A549 (cell line): ENCODE measurements at regions not wholly inside any gene's neighbourhood (a gene's known extent, or its start where the extent isn't known, plus 50 kb on each side); places are given as distances from the start of the nearest gene placed in this dataset.

Source experiments
- ATAC-seq, 2 experiments: fragments of 200-7000 bp in 1 of 2; fragments of >200 bp in 1 of 2; cut with Nextera tagmentation in 1 of 2; cut with Tn5 transposase in 1 of 2; 3 replicates each; pipeline versions ENCODE4 v1.8.0 to v1.9.1; 2018 to 2020; ENCODE audit warnings: mild to moderate bottlenecking in 1 of 2, moderate library complexity in 1 of 2
- CTCF ChIA-PET: fragments of 300-600 bp; sonication (Branson Sonifier 250); formaldehyde crosslinking; extraction: SDS; loops from one replicate; lab custom pipeline; 2021; ENCODE audit warnings: antibody characterized with exemption, inconsistent platforms; lab: Yijun Ruan, JAX
- POLR2A ChIA-PET: fragments of 350-600 bp; formaldehyde crosslinking; extraction: SDS; loops from one replicate; lab custom pipeline; 2021; ENCODE audit warnings: antibody characterized with exemption, inconsistent platforms; lab: Yijun Ruan, JAX
- DNase-seq, 2 experiments: peaks; one replicate each; pipeline versions ENCODE4 v3.0.0 to v3.0.0-alpha.2; 2011 to 2016; ENCODE audit warnings: low read depth in 1 of 2, low spot score in 1 of 2
- FAIRE-seq: peaks from 2 replicates; lab custom pipeline; 2011; peaks lifted over from hg19 to GRCh38; lab: Jason Lieb, UNC
- H3K27ac ChIP-seq, 2 experiments: fragments of >200 bp; sonication (Bioruptor Twin); formaldehyde crosslinking; 3 replicates each; pipeline ENCODE4 v1.5.1; 2016 to 2017
- H3K4me1 ChIP-seq: fragments of >200 bp; sonication (Bioruptor Twin); formaldehyde crosslinking; 3 replicates; pipeline ENCODE4 v1.6.1; 2016
- H3K4me2 ChIP-seq: fragments of >200 bp; sonication (Bioruptor Twin); formaldehyde crosslinking; 3 replicates; pipeline ENCODE4 v1.6.1; 2016
- H3K4me3 ChIP-seq: fragments of >200 bp; sonication (Bioruptor Twin); formaldehyde crosslinking; 3 replicates; pipeline ENCODE4 v1.5.1; 2016
- H3K9me3 ChIP-seq: fragments of >200 bp; sonication (Bioruptor Twin); formaldehyde crosslinking; 3 replicates; pipeline ENCODE4 v1.6.1; 2016
- BHLHE40 ChIP-seq: IDR thresholded peaks from 2 replicates; pipeline ENCODE4 v1.6.1; 2012; ENCODE audit warnings: low read depth, low read length, inconsistent platforms
- CBX8 ChIP-seq: fragments of 200-600 bp; sonication (generic); IDR thresholded peaks from 2 replicates; pipeline ENCODE4 v1.6.1; 2016
- CHD4 ChIP-seq: fragments of 200-600 bp; sonication (generic); IDR thresholded peaks from 2 replicates; pipeline ENCODE4 v1.6.1; 2016; ENCODE audit warnings: antibody characterized with exemption, mild to moderate bottlenecking, borderline replicate concordance
- ESRRA ChIP-seq: fragments of 150-350 bp; IDR thresholded peaks from 2 replicates; pipeline ENCODE4 v1.6.1; 2014; ENCODE audit warnings: mild to moderate bottlenecking, low read length, borderline replicate concordance
- GATA3 ChIP-seq: IDR thresholded peaks from 2 replicates; pipeline ENCODE4 v1.6.1; 2012; ENCODE audit warnings: borderline replicate concordance
- HOXB5 ChIP-seq: fragments of 250-450 bp; sonication (Bioruptor Pico); IDR thresholded peaks from 2 replicates; pipeline ENCODE4 v1.5.0; 2020; ENCODE audit warnings: mild to moderate bottlenecking, moderate library complexity
- JUNB ChIP-seq: fragments of >200 bp; sonication (Bioruptor Twin); formaldehyde crosslinking; IDR thresholded peaks from 2 replicates; pipeline ENCODE4 v1.6.1; 2016
- MAFK ChIP-seq: fragments of 450-650 bp; IDR thresholded peaks from 2 replicates; pipeline ENCODE4 v1.6.1; 2014; ENCODE audit not compliant: partially characterized antibody
- MAZ ChIP-seq: fragments of 150-350 bp; IDR thresholded peaks from 2 replicates; pipeline ENCODE4 v1.6.1; 2014; ENCODE audit warnings: antibody characterized with exemption, low read depth, low read length, borderline replicate concordance
- NR3C1 ChIP-seq: fragments of >200 bp; sonication (Bioruptor Twin); formaldehyde crosslinking; IDR thresholded peaks from 3 replicates; pipeline ENCODE4 v1.6.1; 2017
- PHF8 ChIP-seq: fragments of 200-600 bp; sonication (generic); IDR thresholded peaks from 2 replicates; pipeline ENCODE4 v1.6.1; 2016; ENCODE audit warnings: low read depth, mild to moderate bottlenecking, antibody characterized with exemption, moderate library complexity, borderline replicate concordance
- POLR2A ChIP-seq: IDR thresholded peaks from 2 replicates; pipeline ENCODE4 v1.6.1; 2012; ENCODE audit warnings: mild to moderate bottlenecking, low read length
- RAD21 ChIP-seq, 2 experiments: fragments of >200 bp in 1 of 2; sonication (Bioruptor Twin) in 1 of 2; formaldehyde crosslinking in 1 of 2; IDR thresholded peaks in 1 of 2; conservative IDR thresholded peaks in 1 of 2; 2 replicates in 1 of 2; 3 replicates in 1 of 2; pipeline ENCODE4 v1.6.1; 2012 to 2018; ENCODE audit warnings: inconsistent platforms in 1 of 2
- SREBF2 ChIP-seq: fragments of 450-650 bp; IDR thresholded peaks from 2 replicates; pipeline ENCODE4 v1.6.1; 2014; ENCODE audit warnings: mild to moderate bottlenecking, moderate library complexity
- ZNF302 ChIP-seq: fragments of 250-450 bp; sonication (Bioruptor Pico); IDR thresholded peaks from 2 replicates; pipeline ENCODE4 v1.9.0; 2021; ENCODE audit warnings: inconsistent platforms, mild to moderate bottlenecking, moderate library complexity
- ZSCAN20 ChIP-seq: fragments of 250-450 bp; sonication (Bioruptor Pico); IDR thresholded peaks from 2 replicates; pipeline ENCODE4 v1.8.0; 2022; ENCODE audit warnings: mild to moderate bottlenecking, moderate library complexity
- WGBS: methylation state at CpG from one replicate; pipeline ENCODE4 v1.1.6; 2017; ENCODE audit errors: missing lambda C conversion rate; 5-methylcytosine and 5-hydroxymethylcytosine counted together
- TF ChIP-seq, protein P1 (sequence below): fragments of 450-650 bp; IDR thresholded peaks from 2 replicates; pipeline ENCODE4 v1.6.1; 2014; ENCODE audit warnings: antibody characterized with exemption
- TF ChIP-seq, protein P2 (sequence below): fragments of 250-450 bp; sonication (Bioruptor Pico); IDR thresholded peaks from 2 replicates; pipeline ENCODE4 v1.5.0; 2021; ENCODE audit warnings: mild to moderate bottlenecking, moderate library complexity, borderline replicate concordance
- TF ChIP-seq, protein P3 (sequence below): fragments of >200 bp; sonication (Bioruptor Twin); formaldehyde crosslinking; IDR thresholded peaks from 3 replicates; pipeline ENCODE4 v1.5.1; 2016
- TF ChIP-seq, protein P4 (sequence below): IDR thresholded peaks from 2 replicates; pipeline ENCODE4 v1.6.1; 2012

DNA sequence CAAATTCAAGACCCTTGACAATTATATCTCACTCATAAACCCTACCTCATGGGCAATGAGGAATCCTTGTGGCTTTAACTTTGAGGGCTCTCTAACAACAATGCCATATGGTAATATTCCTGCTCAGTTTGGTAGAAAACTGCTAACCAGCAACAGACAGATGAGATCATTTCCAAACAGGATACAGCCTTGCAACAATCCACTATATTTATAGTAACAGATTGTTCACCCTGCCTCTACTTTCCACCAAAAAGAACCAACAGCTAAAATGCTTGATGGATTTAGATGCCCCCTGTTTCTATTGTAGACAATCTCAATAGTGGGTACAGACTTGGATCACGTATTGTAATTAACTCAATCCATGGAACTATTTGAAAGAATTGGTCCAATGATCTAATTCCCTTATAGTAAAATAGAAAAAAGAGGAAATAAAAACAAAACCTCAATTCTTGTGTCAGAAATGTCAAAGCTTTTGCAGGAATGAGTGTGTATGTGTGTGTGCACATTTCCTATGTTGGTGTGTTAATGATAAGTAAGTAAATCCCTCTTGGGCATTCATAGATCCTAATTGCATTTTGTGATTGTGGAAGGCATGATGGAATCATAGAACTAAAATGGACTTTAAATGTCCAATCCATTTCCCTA lies 100.0 kb upstream of the EDEM3 start:
- TF ChIP-seq BHLHE40 (no peak), MAZ (no peak), GATA3 (no peak)
- TF ChIP-seq, protein P1, sequence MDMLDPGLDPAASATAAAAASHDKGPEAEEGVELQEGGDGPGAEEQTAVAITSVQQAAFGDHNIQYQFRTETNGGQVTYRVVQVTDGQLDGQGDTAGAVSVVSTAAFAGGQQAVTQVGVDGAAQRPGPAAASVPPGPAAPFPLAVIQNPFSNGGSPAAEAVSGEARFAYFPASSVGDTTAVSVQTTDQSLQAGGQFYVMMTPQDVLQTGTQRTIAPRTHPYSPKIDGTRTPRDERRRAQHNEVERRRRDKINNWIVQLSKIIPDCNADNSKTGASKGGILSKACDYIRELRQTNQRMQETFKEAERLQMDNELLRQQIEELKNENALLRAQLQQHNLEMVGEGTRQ = no peak
- TF ChIP-seq, protein P2, sequence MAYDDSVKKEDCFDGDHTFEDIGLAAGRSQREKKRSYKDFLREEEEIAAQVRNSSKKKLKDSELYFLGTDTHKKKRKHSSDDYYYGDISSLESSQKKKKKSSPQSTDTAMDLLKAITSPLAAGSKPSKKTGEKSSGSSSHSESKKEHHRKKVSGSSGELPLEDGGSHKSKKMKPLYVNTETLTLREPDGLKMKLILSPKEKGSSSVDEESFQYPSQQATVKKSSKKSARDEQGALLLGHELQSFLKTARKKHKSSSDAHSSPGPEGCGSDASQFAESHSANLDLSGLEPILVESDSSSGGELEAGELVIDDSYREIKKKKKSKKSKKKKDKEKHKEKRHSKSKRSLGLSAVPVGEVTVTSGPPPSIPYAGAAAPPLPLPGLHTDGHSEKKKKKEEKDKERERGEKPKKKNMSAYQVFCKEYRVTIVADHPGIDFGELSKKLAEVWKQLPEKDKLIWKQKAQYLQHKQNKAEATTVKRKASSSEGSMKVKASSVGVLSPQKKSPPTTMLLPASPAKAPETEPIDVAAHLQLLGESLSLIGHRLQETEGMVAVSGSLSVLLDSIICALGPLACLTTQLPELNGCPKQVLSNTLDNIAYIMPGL (CRISPR knock-in tag) = no peak
- DNase-seq = no peak
- Histone ChIP-seq H3K4me1 (no peaks in the 10 kb centered on the region), H3K4me2 (no peak overlapping the region), H3K9me3 (no peaks in the 10 kb centered on the region), H3K27ac (no peak overlapping the region), H3K4me3 (no peak overlapping the region)
- whole genome bisulfite sequencing = 11% methylated on average over 1 of the region's 1 CpG
- ChIA-PET CTCF (no interaction called here), POLR2A (no interaction called here)
- FAIRE-seq = no peak
- ATAC-seq = no peak

DNA sequence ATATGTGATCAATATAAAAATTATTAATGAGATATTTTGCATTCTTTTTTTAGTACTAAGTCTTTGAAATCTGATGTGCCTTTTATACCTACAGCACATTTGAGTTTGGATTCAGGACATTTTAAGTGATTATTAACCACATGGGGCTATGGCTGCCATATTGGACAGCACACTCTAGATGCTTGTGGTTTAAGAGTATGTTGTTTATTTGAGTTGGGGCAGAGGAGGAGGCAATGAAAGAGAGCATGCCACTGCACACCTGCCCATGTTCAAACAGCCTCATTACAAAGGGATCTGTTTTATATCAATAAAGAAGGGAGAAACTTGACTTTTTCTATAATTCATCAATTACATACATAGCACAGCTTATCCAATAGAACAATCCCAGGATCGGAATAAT lies 99.4 kb upstream of the EDEM3 start:
- WGBS = 68% methylated on average over 1 of the region's 1 CpG
- FAIRE-seq (no peak), DNase-seq (no peak), ATAC-seq (no peak)
- H3K4me2 ChIP-seq = no peak overlapping the region
- TF ChIP-seq, protein P1 = no peak
- TF ChIP-seq CBX8 = no peak
- TF ChIP-seq ZNF302 (CRISPR knock-in tag) = no peak
- no peak for TF ChIP-seq CHD4
- TF ChIP-seq RAD21 (conservative IDR thresholded peaks at IDR 0.05 in 1 of 2, IDR thresholded peaks at IDR 0.05 in 1 of 2) = no peak
- no peak for TF ChIP-seq SREBF2
- TF ChIP-seq JUNB = no peak
- TF ChIP-seq, protein P3, sequence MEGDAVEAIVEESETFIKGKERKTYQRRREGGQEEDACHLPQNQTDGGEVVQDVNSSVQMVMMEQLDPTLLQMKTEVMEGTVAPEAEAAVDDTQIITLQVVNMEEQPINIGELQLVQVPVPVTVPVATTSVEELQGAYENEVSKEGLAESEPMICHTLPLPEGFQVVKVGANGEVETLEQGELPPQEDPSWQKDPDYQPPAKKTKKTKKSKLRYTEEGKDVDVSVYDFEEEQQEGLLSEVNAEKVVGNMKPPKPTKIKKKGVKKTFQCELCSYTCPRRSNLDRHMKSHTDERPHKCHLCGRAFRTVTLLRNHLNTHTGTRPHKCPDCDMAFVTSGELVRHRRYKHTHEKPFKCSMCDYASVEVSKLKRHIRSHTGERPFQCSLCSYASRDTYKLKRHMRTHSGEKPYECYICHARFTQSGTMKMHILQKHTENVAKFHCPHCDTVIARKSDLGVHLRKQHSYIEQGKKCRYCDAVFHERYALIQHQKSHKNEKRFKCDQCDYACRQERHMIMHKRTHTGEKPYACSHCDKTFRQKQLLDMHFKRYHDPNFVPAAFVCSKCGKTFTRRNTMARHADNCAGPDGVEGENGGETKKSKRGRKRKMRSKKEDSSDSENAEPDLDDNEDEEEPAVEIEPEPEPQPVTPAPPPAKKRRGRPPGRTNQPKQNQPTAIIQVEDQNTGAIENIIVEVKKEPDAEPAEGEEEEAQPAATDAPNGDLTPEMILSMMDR = no peak
- TF ChIP-seq GATA3 = no peak
- no peak for TF ChIP-seq ZSCAN20 (CRISPR knock-in tag)
- no peak for TF ChIP-seq ESRRA
- TF ChIP-seq, protein P4, sequence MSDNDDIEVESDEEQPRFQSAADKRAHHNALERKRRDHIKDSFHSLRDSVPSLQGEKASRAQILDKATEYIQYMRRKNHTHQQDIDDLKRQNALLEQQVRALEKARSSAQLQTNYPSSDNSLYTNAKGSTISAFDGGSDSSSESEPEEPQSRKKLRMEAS = no peak
- TF ChIP-seq POLR2A = no peak
- TF ChIP-seq HOXB5 (CRISPR knock-in tag) = no peak
- TF ChIP-seq PHF8 = no peak
- TF ChIP-seq NR3C1 = no peak
- TF ChIP-seq MAFK = no peak
- H3K4me1 ChIP-seq = no peaks in the 10 kb centered on the region
- H3K4me3 ChIP-seq = no peak overlapping the region
- POLR2A ChIA-PET = no interaction called here
- CTCF ChIA-PET = no interaction called here
- H3K9me3 ChIP-seq = no peaks in the 10 kb centered on the region
- no peak overlapping the region for H3K27ac ChIP-seq
